Naive thymus-derived CD8-positive, alpha-beta T cell (primary cell): ENCODE measurements at regions not wholly inside any gene's neighbourhood (a gene's known extent, or its start where the extent isn't known, plus 50 kb on each side); places are given as distances from the start of the nearest gene placed in this dataset.

ENCODE experiments used
- ATAC-seq, 2 donors: fragments of 150-1000 bp; cut with Tn5 transposase in 1 of 2; sonication (Bioruptor Pico), chemical (Tn5 transposase) in 1 of 2; 1 replicate in 1 of 2; 2 replicates in 1 of 2; pipeline ENCODE4 v1.10.0; 2021; ENCODE audit warnings: mild to moderate bottlenecking in 2 of 2, moderate library complexity in 2 of 2
- POLR2A ChIA-PET: fragments of 350-600 bp; sonication (Branson Sonifier 250); formaldehyde crosslinking; loops from one replicate; lab custom pipeline; 2021; ENCODE audit warnings: antibody characterized with exemption; lab: Charles Lee
- DNase-seq, 10 donors: peaks; one replicate each; pipeline versions ENCODE4 v3.0.0 to v3.0.0-alpha.2; 2020 to 2022
- H3K27ac Mint-ChIP-seq, 10 donors: one replicate each; pipeline ENCODE4 v1.8.0; 2020 to 2022; ENCODE audit warnings: mild to moderate bottlenecking in 10 of 10, mixed read lengths in 10 of 10, moderate library complexity in 4 of 10, inconsistent platforms in 1 of 10
- H3K27me3 Mint-ChIP-seq, 5 donors: one replicate each; pipeline ENCODE4 v1.8.0; 2021 to 2022; ENCODE audit warnings: mixed read lengths in 5 of 5
- H3K36me3 Mint-ChIP-seq, 3 donors: one replicate each; pipeline ENCODE4 v1.8.0; 2020 to 2022; ENCODE audit warnings: mixed read lengths in 3 of 3, mild to moderate bottlenecking in 2 of 3, inconsistent platforms in 1 of 3
- H3K4me1 Mint-ChIP-seq, 4 donors: one replicate each; pipeline ENCODE4 v1.8.0; 2021 to 2022; ENCODE audit warnings: mixed read lengths in 4 of 4
- H3K4me3 Mint-ChIP-seq, 10 donors: one replicate each; pipeline ENCODE4 v1.8.0; 2020 to 2022; ENCODE audit warnings: mild to moderate bottlenecking in 10 of 10, mixed read lengths in 10 of 10, moderate library complexity in 6 of 10, inconsistent platforms in 1 of 10
- H3K9me3 Mint-ChIP-seq, 9 donors: one replicate each; pipeline ENCODE4 v1.8.0; 2020 to 2022; ENCODE audit warnings: mixed read lengths in 9 of 9, mild to moderate bottlenecking in 3 of 9, inconsistent platforms in 1 of 9, moderate library complexity in 1 of 9

DNA sequence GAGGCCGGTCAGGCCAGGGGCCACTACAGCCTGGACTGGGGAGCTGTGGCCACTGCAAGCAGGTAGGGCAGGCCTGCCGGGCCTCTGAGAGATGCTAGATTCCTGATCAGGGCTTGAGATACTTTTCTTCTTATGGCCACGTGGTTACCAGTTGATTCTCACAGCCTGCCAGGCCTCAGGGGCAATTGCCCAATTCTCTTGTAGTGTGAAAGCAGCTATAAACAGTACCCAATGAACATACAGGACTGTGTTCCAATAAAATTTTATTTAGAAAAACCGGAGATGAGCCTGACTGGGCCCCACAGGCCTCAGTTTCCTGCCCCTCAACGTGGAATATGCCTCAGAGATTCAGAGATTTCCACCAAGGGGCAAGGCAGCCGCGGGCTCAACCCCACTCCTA lies 475.2 kb downstream of the TCERG1L start:
- Mint-ChIP-seq H3K4me1 (no peaks in the 10 kb centered on the region), H3K27ac (no peak overlapping the region), H3K9me3 (peaks cover 0 to 4% (median 0%) of the 10 kb centered on the region in 9 donors), H3K36me3 (no peaks in the 10 kb centered on the region), H3K4me3 (no peak overlapping the region), H3K27me3 (peaks cover 0 to 20% (median 0%) of the 10 kb centered on the region in 5 donors)
- no peak for ATAC-seq
- POLR2A ChIA-PET, result no interaction called here
- DNase-seq, result no peak

DNA sequence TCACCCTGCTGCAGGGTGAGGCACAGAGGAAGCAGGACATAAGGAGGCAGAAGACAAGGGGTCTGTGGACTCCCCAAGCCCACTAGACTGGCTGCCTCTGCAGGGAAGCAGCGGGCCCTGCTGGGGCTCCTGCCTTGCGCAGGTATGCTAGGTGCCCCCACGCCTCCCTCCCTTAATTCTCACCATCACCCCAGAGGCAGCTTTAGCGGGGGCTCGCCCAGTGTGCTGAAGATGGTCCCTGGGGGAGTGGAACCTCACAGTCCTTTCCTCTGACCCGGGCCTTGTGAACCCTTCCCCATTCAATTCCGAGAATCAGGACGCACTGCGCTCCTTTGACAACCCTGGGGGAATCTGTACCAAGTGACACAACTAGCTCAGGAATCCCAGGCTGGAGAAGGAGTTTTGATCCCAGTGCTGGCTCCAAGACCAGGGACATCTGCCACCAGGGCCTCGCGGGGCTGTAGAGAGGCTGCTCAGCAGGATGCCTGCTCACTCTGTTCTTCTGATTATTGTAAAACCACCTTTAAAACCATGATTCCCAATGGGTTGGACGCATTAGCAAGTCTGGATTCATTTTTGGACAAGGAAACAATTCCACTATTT lies 468.4 kb downstream of the TCERG1L start:
- DNase-seq (no peak), ATAC-seq (no peak)
- Mint-ChIP-seq H3K4me1 (no peaks in the 10 kb centered on the region), H3K9me3 (peaks cover 0 to under 1% (median 0%) of the 10 kb centered on the region in 9 donors), H3K4me3 (no peak overlapping the region), H3K36me3 (no peaks in the 10 kb centered on the region), H3K27ac (no peak overlapping the region), H3K27me3 (peaks cover 0 to 16% (median 4%) of the 10 kb centered on the region in 5 donors)
- POLR2A ChIA-PET, result no interaction called here

DNA sequence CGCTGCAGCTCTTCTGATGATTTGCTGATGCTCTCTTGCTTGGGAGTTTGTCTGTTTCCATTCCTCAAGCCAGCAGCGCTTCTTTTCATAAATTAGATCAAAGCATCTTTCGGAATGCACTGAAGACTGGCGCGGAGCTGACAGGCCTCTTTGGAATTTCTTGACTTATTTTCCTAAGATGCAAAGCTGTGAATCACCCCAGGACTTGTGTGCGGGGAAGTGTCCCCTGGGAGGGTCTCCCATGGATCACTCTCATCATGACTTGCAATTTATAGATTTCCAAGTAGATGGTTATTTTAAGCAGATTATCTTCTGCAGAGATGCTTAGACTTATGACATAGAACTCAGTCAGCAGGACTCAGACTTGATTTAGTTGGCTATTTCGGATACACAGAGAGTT lies 467.2 kb downstream of the TCERG1L start:
- ATAC-seq (no peak), DNase-seq (no peak)
- POLR2A ChIA-PET, result no interaction called here
- no peak overlapping the region for H3K27ac Mint-ChIP-seq
- peaks cover 0 to 4% (median 3%) of the 10 kb centered on the region in 5 donors for H3K27me3 Mint-ChIP-seq
- no peaks in the 10 kb centered on the region for H3K36me3 Mint-ChIP-seq
- H3K9me3 Mint-ChIP-seq, result no peaks in the 10 kb centered on the region
- H3K4me3 Mint-ChIP-seq, result no peak overlapping the region
- no peaks in the 10 kb centered on the region for H3K4me1 Mint-ChIP-seq

DNA sequence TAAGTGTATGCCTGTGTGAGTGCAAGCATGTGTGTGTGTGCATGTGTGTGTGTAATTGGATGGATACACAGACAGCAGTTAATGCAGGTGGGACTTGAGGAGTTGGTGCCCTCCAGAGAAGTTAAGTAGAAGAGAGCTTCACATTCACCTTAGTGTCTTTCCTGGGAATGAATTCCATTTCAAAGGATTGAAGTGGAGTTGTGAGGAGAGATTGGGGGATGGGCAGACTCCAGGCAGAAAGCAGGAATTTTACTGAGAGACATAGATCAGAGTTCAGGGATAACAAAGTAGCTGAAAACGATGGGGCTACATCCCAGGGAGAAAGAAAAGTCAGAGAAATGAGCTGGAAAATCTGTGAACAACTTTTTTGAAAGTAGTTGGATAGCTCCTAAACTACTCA lies 464.4 kb downstream of the TCERG1L start:
- Mint-ChIP-seq H3K9me3 (peaks cover 0 to 10% (median 4%) of the 10 kb centered on the region in 9 donors), H3K36me3 (peaks cover 0 to 2% (median 0%) of the 10 kb centered on the region in 3 donors), H3K27me3 (peaks cover 0 to 4% (median 0%) of the 10 kb centered on the region in 5 donors), H3K4me3 (no peak overlapping the region), H3K27ac (peak overlapping the region in 1 of 10 donors; percentile 85), H3K4me1 (no peaks in the 10 kb centered on the region)
- POLR2A ChIA-PET, result interaction anchor here (0.9 kb wide), 1 partner anchor 29 kb away, joined by 3 read pairs; no protein-coding TSS in a partner anchor
- ATAC-seq, result no peak
- DNase-seq, result no peak

DNA sequence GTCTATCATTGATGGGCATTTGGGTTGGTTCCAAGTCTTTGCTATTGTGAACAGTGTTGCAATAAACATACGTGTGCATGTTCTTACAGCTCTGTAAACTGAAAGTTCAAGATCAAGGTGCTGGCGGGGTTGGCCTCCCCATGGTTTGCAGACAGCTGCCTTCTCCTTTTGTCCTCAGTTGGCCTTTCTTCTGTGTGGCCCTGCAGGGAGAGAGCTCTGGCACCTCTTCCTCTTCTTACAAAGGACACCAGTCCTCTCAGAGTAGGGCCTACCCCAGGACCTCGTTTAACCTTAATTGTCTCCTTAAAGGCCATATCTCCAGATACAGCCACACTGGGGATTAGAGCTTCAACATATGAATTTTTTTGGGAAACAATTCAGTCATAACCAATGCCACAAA lies 462.7 kb downstream of the TCERG1L start:
- DNase-seq (no peak), ATAC-seq (no peak)
- H3K9me3 Mint-ChIP-seq, result peaks cover 5 to 19% (median 13%) of the 10 kb centered on the region in 9 donors
- H3K27me3 Mint-ChIP-seq, result peaks cover 0 to 6% (median 0%) of the 10 kb centered on the region in 5 donors
- no peaks in the 10 kb centered on the region for H3K4me1 Mint-ChIP-seq
- POLR2A ChIA-PET, result no interaction called here
- H3K4me3 Mint-ChIP-seq, result no peak overlapping the region
- H3K27ac Mint-ChIP-seq, result no peak overlapping the region
- peaks cover 0 to 8% (median 2%) of the 10 kb centered on the region in 3 donors for H3K36me3 Mint-ChIP-seq

DNA sequence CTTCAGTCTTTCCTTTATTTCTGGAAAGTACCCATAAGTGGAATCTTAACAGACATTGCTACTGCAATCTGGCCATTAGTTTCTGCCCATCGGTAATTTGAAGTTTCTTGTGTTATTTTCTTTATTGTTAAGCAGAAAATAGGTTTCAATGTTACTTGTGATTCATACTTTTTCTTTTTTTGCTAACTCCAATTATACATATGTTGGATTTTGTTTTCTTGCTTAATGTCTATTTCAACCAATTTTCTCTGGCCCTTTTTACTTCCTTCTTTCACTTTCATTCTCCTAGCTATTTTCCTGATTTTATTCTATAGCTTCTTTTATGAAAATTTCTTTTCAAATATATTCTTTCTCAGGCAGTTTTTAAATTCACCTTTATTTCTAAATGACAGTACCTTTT lies 457.4 kb downstream of the TCERG1L start:
- POLR2A ChIA-PET, result no interaction called here
- Mint-ChIP-seq H3K36me3 (peaks cover 0 to 21% (median 2%) of the 10 kb centered on the region in 3 donors), H3K27me3 (peaks cover 0 to 17% (median 6%) of the 10 kb centered on the region in 5 donors), H3K4me1 (no peaks in the 10 kb centered on the region), H3K27ac (no peak overlapping the region), H3K9me3 (peaks cover 14 to 41% (median 25%) of the 10 kb centered on the region in 9 donors), H3K4me3 (no peak overlapping the region)
- no peak for ATAC-seq
- no peak for DNase-seq

DNA sequence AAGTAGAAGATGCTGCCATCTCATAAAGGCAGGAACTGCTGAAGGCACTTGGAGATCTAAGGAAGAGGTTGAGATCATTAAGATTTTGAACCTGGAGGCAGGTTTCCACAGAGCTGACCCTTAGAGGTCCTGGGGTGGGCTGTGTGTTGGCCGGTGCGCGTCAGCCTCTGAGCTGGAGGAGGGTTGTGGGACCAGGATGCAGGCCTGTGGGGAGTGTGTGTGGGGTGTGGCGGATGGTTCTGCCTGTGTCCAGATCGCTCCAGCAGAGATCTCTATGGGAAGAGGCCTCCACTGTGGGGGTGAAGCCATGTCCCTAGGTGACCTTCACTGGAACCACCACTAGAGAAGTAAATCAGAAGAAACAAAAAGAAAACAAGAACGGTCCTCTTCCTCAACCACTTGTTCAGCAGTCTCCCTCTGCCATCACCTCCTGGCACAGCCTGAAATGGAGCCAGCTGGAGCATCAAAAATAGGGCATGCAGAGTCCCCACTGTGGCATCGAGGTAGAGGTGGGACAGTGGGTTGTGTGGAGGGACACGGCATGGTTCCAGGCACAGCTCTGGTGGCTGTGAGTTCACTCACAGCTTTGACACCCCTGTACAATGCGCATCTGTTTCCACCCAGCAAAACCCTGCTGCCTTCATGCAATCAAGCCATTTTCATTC lies 453.8 kb downstream of the TCERG1L start:
- POLR2A ChIA-PET, result no interaction called here
- ATAC-seq (no peak), DNase-seq (no peak)
- H3K4me3 Mint-ChIP-seq, result peak overlapping the region in 1 of 10 donors; percentile 5
- H3K27ac Mint-ChIP-seq, result peak overlapping the region in 1 of 10 donors; percentile 44
- H3K4me1 Mint-ChIP-seq, result no peaks in the 10 kb centered on the region
- peaks cover 13 to 33% (median 23%) of the 10 kb centered on the region in 9 donors for H3K9me3 Mint-ChIP-seq
- H3K27me3 Mint-ChIP-seq, result peaks cover 0 to 17% (median 7%) of the 10 kb centered on the region in 5 donors
- H3K36me3 Mint-ChIP-seq, result peaks cover 0 to 20% (median 0%) of the 10 kb centered on the region in 3 donors

DNA sequence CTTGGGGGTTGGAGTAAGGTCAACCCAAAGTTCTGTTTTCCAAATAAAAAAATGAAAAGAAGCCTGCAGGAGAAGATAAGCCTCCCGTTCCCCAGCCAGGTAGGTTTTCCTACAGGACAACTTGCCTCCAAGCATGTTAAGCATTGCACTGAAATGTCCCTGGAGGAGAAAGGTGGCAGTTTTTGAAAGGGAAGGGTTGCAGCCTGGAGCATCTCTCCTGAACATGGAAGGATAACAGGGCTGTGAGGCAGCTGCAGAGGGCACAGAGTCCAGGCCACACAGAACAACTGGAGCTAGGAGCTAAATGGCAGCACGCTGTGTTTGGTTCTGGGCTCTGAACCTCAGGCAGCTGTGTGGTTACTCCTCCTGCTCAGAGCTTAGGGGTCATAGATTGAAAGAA lies 452.9 kb downstream of the TCERG1L start:
- peaks cover 8 to 25% (median 17%) of the 10 kb centered on the region in 9 donors for H3K9me3 Mint-ChIP-seq
- H3K36me3 Mint-ChIP-seq, result peaks cover 0 to 12% (median 0%) of the 10 kb centered on the region in 3 donors
- POLR2A ChIA-PET, result no interaction called here
- peaks cover 0 to 17% (median 7%) of the 10 kb centered on the region in 5 donors for H3K27me3 Mint-ChIP-seq
- no peak overlapping the region for H3K27ac Mint-ChIP-seq
- no peaks in the 10 kb centered on the region for H3K4me1 Mint-ChIP-seq
- DNase-seq (no peak), ATAC-seq (no peak)
- no peak overlapping the region for H3K4me3 Mint-ChIP-seq

DNA sequence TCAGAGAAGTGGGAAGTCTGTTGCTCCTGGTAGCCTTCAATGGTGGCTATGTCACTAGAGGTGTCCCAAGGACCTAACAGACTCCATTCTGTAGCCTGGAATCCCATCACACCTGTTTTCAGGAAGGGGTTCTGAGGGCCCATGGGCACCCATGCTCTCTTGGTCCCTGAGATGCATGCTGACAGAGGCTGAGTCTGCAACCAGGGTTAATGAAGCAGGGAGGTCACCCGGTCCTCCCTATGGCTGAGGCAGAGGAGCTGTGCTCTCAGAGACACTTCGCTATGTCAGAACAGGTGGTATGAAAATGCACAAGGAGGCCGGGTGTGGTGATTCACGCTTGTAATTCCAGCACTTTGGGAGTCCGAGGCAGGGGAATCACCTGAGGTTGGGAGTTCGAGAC lies 452.1 kb downstream of the TCERG1L start:
- DNase-seq (no peak), ATAC-seq (no peak)
- POLR2A ChIA-PET, result no interaction called here
- Mint-ChIP-seq H3K36me3 (peaks cover 0 to 8% (median 0%) of the 10 kb centered on the region in 3 donors), H3K27ac (peak overlapping the region in 1 of 10 donors; percentile 76), H3K4me1 (no peaks in the 10 kb centered on the region), H3K27me3 (peaks cover 0 to 17% (median 7%) of the 10 kb centered on the region in 5 donors), H3K4me3 (no peak overlapping the region), H3K9me3 (peaks cover 4 to 18% (median 12%) of the 10 kb centered on the region in 9 donors)

DNA sequence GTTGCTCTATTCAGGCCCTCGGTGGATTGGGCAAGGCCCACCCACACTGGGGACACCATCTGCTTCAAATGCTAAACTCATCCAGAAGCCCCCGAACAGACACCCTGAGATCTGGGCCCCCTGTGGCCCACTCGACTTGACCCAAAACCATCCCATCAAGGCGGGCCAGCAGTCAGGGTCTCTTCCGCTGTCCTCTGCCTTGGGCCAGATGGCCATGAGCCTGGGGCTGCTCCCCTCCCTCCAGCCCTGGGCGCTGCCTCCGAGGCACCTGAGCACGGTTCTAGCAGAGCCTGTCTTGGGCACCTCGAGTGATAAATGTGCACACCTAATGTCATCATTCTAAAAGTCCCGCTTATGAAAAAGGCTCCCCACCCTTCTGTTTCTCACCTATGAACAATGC lies 449.4 kb downstream of the TCERG1L start:
- POLR2A ChIA-PET, result no interaction called here
- DNase-seq (no peak), ATAC-seq (no peak)
- Mint-ChIP-seq H3K27ac (no peak overlapping the region), H3K4me1 (no peaks in the 10 kb centered on the region), H3K9me3 (peaks cover 0 to 5% (median 0%) of the 10 kb centered on the region in 9 donors), H3K4me3 (no peak overlapping the region), H3K36me3 (no peaks in the 10 kb centered on the region), H3K27me3 (peaks cover 0 to 26% (median 5%) of the 10 kb centered on the region in 5 donors)

DNA sequence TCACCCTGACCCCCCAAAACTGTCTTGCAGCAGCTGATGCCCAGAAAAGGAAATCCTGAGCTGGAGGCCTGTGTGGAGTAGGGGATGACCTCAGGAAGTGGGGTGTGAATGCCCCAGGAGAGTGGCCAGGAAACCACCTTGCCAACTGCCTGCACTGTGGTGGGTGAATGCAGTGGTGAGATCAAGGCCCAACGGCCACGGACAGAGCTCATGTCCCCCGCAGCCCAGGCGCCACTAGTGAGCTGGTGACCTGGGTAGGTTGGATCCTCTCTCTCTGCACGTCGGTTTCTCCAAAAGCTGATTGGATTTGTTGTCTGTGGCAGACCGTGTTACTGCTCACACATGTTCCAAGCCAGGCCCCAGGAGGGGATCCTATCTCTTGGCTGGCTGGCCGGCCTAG lies 448.9 kb downstream of the TCERG1L start:
- H3K4me3 Mint-ChIP-seq, result no peak overlapping the region
- H3K27ac Mint-ChIP-seq, result no peak overlapping the region
- peaks cover 0 to 5% (median 0%) of the 10 kb centered on the region in 9 donors for H3K9me3 Mint-ChIP-seq
- no peak for ATAC-seq
- peaks cover 0 to 21% (median 5%) of the 10 kb centered on the region in 5 donors for H3K27me3 Mint-ChIP-seq
- DNase-seq, result no peak
- POLR2A ChIA-PET, result no interaction called here
- no peaks in the 10 kb centered on the region for H3K4me1 Mint-ChIP-seq
- H3K36me3 Mint-ChIP-seq, result no peaks in the 10 kb centered on the region

DNA sequence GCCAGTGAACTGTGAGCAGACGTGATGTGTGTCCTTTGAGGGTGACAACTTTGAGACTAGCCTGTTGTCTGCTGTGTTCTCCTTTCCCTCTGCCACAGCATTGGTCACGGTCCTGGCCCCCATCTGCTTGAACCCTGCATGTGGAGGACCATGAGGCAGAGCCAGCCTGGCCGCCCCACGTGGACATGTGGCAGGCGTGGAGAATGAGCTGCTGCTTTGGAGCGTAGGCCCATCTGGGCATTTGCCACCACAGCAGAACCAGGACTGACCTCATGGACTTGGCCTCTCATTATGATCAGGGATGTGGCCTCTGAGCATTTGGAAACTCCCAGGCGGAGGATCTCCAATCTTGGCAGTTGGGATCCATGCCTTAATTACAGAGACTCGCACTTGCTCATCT lies 448.5 kb downstream of the TCERG1L start:
- no peak overlapping the region for H3K27ac Mint-ChIP-seq
- no peak overlapping the region for H3K4me3 Mint-ChIP-seq
- no peaks in the 10 kb centered on the region for H3K4me1 Mint-ChIP-seq
- peaks cover 0 to 16% (median 5%) of the 10 kb centered on the region in 5 donors for H3K27me3 Mint-ChIP-seq
- peaks cover 0 to 5% (median 0%) of the 10 kb centered on the region in 9 donors for H3K9me3 Mint-ChIP-seq
- DNase-seq (no peak), ATAC-seq (no peak)
- POLR2A ChIA-PET, result no interaction called here
- no peaks in the 10 kb centered on the region for H3K36me3 Mint-ChIP-seq
